Testis (tissue), 2 donors: ENCODE measurements at regions not wholly inside any gene's neighbourhood (a gene's known extent, or its start where the extent isn't known, plus 50 kb on each side); places are given as distances from the start of the nearest gene placed in this dataset.

ENCODE experiments used
- DNase-seq: peaks from one replicate; pipeline ENCODE4 v3.0.0-alpha.2; 2019
- H3K27ac ChIP-seq, 2 donors: fragments of 200-600 bp; sonication (generic); one replicate each; pipeline ENCODE4 v1.5.1; 2019
- H3K27me3 ChIP-seq: fragments of 200-600 bp; sonication (generic); one replicate; pipeline ENCODE4 v1.5.1; 2019
- H3K36me3 ChIP-seq: fragments of 200-600 bp; sonication (generic); one replicate; pipeline ENCODE4 v1.5.1; 2017; ENCODE audit warnings: low read depth; ENCODE audit errors: missing control alignments
- H3K4me1 ChIP-seq: fragments of 200-600 bp; sonication (generic); one replicate; pipeline ENCODE4 v1.5.1; 2019
- H3K4me3 ChIP-seq, 2 donors: fragments of 200-600 bp; sonication (generic); one replicate each; pipeline ENCODE4 v1.5.1; 2017 to 2019
- H3K9me3 ChIP-seq: fragments of 200-600 bp; sonication (generic); one replicate; pipeline ENCODE4 v1.5.1; 2017
- POLR2A ChIP-seq: fragments of 450-650 bp; IDR thresholded peaks from one replicate; pipeline ENCODE4 v1.6.1; 2017; ENCODE audit warnings: antibody characterized with exemption, mild to moderate bottlenecking, moderate library complexity
- WGBS, 2 donors: methylation state at CpG; one replicate each; pipeline ENCODE4 v1.1.5; 2018; 5-methylcytosine and 5-hydroxymethylcytosine counted together
- intact Hi-C: fragments of 100-400 bp; cut with DNase I; formaldehyde crosslinking; loops from one replicate; pipeline ENCODE4 v1.15.1; 2023; ENCODE audit warnings: low total_unique reads
- TF ChIP-seq, protein P1 (sequence below), 3 experiments: fragments of 450-650 bp in 2 of 3; fragments of 200-600 bp in 1 of 3; sonication (generic) in 1 of 3; IDR thresholded peaks; one replicate each; pipeline ENCODE4 v1.5.1; 2016 to 2019; ENCODE audit warnings: antibody characterized with exemption in 3 of 3, mild to moderate bottlenecking in 2 of 3, moderate library complexity in 1 of 3

DNA sequence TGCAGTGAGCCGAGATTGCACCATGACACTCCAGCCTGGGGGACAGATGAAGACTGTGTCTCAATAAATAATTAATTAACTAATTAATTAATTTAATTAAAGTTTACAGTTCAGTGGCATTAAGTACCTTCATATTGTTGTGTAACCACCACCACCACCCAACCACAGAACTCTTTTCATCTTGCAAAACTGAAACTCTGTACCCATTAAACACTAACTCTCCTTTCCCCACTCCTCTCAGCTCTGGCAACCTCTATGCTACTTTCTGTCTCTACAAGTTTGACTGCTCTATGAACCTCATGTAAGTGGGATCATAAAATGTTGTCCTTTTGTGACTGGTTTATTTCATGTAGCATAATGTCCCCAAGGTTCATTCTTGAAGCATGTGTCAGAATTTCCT is 259.3 kb upstream of the MDFIC2 start:
- Histone ChIP-seq H3K27ac (no peak overlapping the region), H3K27me3 (no peaks in the 10 kb centered on the region), H3K4me3 (no peak overlapping the region), H3K9me3 (no peaks in the 10 kb centered on the region), H3K36me3 (no peaks in the 10 kb centered on the region), H3K4me1 (no peaks in the 10 kb centered on the region)
- WGBS, 2 donors: 88 to 94% methylated on average over 1 of the region's 1 CpG
- no peak for DNase-seq
- TF ChIP-seq, protein P1, sequence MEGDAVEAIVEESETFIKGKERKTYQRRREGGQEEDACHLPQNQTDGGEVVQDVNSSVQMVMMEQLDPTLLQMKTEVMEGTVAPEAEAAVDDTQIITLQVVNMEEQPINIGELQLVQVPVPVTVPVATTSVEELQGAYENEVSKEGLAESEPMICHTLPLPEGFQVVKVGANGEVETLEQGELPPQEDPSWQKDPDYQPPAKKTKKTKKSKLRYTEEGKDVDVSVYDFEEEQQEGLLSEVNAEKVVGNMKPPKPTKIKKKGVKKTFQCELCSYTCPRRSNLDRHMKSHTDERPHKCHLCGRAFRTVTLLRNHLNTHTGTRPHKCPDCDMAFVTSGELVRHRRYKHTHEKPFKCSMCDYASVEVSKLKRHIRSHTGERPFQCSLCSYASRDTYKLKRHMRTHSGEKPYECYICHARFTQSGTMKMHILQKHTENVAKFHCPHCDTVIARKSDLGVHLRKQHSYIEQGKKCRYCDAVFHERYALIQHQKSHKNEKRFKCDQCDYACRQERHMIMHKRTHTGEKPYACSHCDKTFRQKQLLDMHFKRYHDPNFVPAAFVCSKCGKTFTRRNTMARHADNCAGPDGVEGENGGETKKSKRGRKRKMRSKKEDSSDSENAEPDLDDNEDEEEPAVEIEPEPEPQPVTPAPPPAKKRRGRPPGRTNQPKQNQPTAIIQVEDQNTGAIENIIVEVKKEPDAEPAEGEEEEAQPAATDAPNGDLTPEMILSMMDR (IDR thresholded peaks at IDR 0.05): no peak
- no peak for TF ChIP-seq POLR2A
- intact Hi-C loops: no loop called here

DNA sequence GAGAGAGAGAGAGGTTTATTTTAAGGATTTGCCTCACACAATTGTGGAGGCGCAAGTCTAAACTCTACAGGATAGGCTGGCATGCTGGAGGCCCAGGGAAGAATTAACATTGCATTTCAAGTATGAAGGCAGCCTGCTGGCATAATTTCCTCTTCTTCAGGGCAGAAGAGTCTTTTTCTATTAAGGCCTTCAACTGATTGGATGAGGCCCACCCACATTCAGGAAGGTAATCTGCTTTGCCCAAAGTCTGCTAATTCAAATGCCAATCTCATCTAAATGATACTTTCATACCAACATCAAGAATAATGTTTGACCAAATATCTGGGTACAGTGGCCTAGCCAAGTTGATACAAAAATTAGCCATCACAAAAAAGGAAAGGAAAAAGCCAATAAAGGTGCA is 258.1 kb upstream of the MDFIC2 start:
- TF ChIP-seq POLR2A: no peak
- TF ChIP-seq, protein P1 (IDR thresholded peaks at IDR 0.05): no peak
- Histone ChIP-seq H3K4me3 (no peak overlapping the region), H3K27ac (no peak overlapping the region), H3K27me3 (no peaks in the 10 kb centered on the region), H3K4me1 (no peaks in the 10 kb centered on the region), H3K36me3 (no peaks in the 10 kb centered on the region), H3K9me3 (no peaks in the 10 kb centered on the region)
- intact Hi-C loops: no loop called here
- no peak for DNase-seq
- 93 to 100% methylated on average over 1 of the region's 1 CpG for WGBS, 2 donors

DNA sequence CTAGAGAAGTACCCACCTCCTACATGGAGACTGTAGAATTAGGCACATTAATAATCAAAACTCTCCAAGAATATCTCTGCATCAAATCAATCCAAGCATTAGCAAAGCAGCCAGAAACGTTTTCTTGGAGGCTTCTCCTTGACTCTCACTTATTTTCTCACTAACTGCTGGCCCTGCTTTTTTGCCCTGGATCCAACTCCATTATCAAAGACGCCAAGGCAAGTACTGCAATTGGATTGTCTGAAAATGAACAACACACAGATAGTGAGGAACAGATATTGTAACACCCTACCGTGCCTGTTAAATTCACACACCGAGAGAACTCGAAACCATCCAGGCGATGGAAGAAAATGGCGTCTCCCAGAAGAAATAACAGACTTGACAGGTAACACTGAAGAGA is 256.2 kb upstream of the MDFIC2 start:
- no peaks in the 10 kb centered on the region for H3K27me3 ChIP-seq
- H3K9me3 ChIP-seq: no peaks in the 10 kb centered on the region
- no peaks in the 10 kb centered on the region for H3K36me3 ChIP-seq
- 78 to 85% methylated on average over 7 of the region's 7 CpGs for WGBS, 2 donors
- H3K4me3 ChIP-seq: no peak overlapping the region
- no peak overlapping the region for H3K27ac ChIP-seq
- no peak for TF ChIP-seq POLR2A
- TF ChIP-seq, protein P1 (IDR thresholded peaks at IDR 0.05): no peak
- no peaks in the 10 kb centered on the region for H3K4me1 ChIP-seq
- no peak for DNase-seq
- intact Hi-C loops: no loop called here

DNA sequence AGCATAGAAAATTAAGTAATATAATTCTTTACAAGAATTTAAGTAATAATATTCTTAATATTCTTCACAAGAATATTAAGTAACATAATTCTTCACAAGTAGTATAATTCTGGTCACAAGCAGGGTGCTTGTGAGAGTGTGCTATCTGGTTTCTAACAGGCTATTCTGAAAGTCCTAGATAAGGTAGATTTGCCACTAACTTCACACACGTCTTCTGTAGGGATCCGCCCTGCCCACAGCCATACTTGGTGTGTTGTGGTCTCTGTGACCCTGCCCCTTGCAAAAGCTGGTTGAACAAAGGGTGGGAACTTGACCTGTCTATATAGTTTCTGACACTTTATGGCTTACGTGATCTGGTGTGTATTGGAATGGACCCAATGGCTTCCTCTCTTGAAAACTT is 253.4 kb upstream of the MDFIC2 start:
- WGBS, 2 donors: 93% methylated on average over 3 of the region's 3 CpGs
- TF ChIP-seq, protein P1 (IDR thresholded peaks at IDR 0.05): no peak
- TF ChIP-seq POLR2A: no peak
- Histone ChIP-seq H3K36me3 (no peaks in the 10 kb centered on the region), H3K27me3 (no peaks in the 10 kb centered on the region), H3K9me3 (no peaks in the 10 kb centered on the region), H3K4me3 (no peak overlapping the region), H3K4me1 (no peaks in the 10 kb centered on the region), H3K27ac (no peak overlapping the region)
- intact Hi-C loops: no loop called here
- no peak for DNase-seq

DNA sequence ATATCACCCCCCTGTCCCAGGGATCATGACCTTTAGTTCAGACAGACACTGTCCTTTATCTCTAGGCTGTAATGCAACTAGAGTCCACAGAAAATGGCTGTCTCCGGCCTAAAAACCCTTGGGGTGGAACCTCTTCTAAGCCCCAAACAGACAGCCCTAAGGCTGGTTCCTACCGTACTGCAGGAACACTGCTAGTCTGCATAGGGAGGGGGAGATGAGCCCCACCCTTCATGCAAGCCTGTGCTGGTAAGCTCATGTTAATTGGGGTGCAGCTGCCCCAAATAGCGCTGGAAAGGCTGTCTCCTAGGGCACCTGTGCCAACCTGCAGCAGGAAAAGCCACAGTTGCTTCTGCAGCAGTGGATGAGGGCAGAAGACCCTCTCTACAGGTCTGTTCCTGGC is 252.1 kb upstream of the MDFIC2 start:
- Histone ChIP-seq H3K4me1 (no peaks in the 10 kb centered on the region), H3K27me3 (no peaks in the 10 kb centered on the region), H3K27ac (no peak overlapping the region), H3K36me3 (no peaks in the 10 kb centered on the region), H3K9me3 (no peaks in the 10 kb centered on the region), H3K4me3 (no peak overlapping the region)
- 58 to 100% methylated on average over 2 to 3 of the region's 3 CpGs for WGBS, 2 donors
- DNase-seq: no peak
- intact Hi-C loops: no loop called here
- TF ChIP-seq, protein P1 (IDR thresholded peaks at IDR 0.05): no peak
- TF ChIP-seq POLR2A: no peak
